OCI-LY3 (cell line): ENCODE measurements at regions not wholly inside any gene's neighbourhood (a gene's known extent, or its start where the extent isn't known, plus 50 kb on each side); places are given as distances from the start of the nearest gene placed in this dataset.
"Not testable (repeated sequence)": the region's sequence is repeated elsewhere in the genome, so short reads cannot be mapped to it uniquely, and the experiment has no call there.

Experiments used
- H2AFZ ChIP-seq: fragments of 200-600, 300-600 bp; shearing (Covaris generic); 2 replicates; pipeline ENCODE4 v1.6.0; 2014; ENCODE audit warnings: antibody characterized with exemption, low read depth, low read length
- H3K27ac ChIP-seq: fragments of 200-600, 300-600 bp; sonication (generic); 2 replicates; pipeline ENCODE4 v1.5.1; 2014; ENCODE audit warnings: mild to moderate bottlenecking, low read length, moderate library complexity, mixed read lengths
- H3K27me3 ChIP-seq: fragments of 200-600, 300-600 bp; sonication (generic); 2 replicates; pipeline ENCODE4 v1.6.1; 2014; ENCODE audit warnings: low read depth, low read length, mixed read lengths
- H3K36me3 ChIP-seq: fragments of 200-600, 300-600 bp; sonication (generic); replicated peaks from 2 replicates; pipeline ENCODE3; 2014; ENCODE audit warnings: low read depth, low read length, mixed read lengths
- H3K4me1 ChIP-seq: fragments of 300-600, 200-600 bp; sonication (generic); 2 replicates; pipeline ENCODE4 v1.6.1; 2014; ENCODE audit warnings: low read length, mixed read lengths
- H3K4me2 ChIP-seq: fragments of 200-600, 300-600 bp; sonication (generic); 2 replicates; pipeline ENCODE4 v1.6.1; 2014; ENCODE audit warnings: low read length, mixed read lengths
- H3K4me3 ChIP-seq: fragments of 300-600, 200-600 bp; sonication (generic); 2 replicates; pipeline ENCODE4 v1.5.1; 2014; ENCODE audit warnings: antibody characterized with exemption, mild to moderate bottlenecking, low read length, moderate library complexity
- H3K79me2 ChIP-seq: fragments of 300-600, 200-600 bp; shearing (Covaris generic); 2 replicates; pipeline ENCODE4 v1.6.1; 2014; ENCODE audit warnings: mild to moderate bottlenecking, low read length, mixed read lengths
- H3K9ac ChIP-seq: fragments of 300-600, 200-600 bp; shearing (Covaris generic); 2 replicates; pipeline ENCODE4 v1.6.0; 2014; ENCODE audit warnings: mild to moderate bottlenecking, low read length, moderate library complexity
- H3K9me3 ChIP-seq: fragments of 200-600, 300-600 bp; shearing (Covaris generic); 2 replicates; pipeline ENCODE4 v1.6.1; 2014; ENCODE audit warnings: low read length, mixed read lengths; ENCODE audit not compliant: insufficient read depth
- H4K20me1 ChIP-seq: fragments of 200-600, 300-600 bp; sonication (generic); 2 replicates; pipeline ENCODE4 v1.6.1; 2016; ENCODE audit warnings: low read length, mixed read lengths; ENCODE audit not compliant: insufficient read depth
- TF ChIP-seq, protein P1 (sequence below): fragments of 200-600, 300-600 bp; sonication (generic); IDR thresholded peaks from 2 replicates; pipeline ENCODE4 v1.5.1; 2014; ENCODE audit warnings: antibody characterized with exemption, low read length, low read depth

- not testable (repeated sequence) for H3K9me3 ChIP-seq, H3K36me3 ChIP-seq, H3K9ac ChIP-seq, H3K4me3 ChIP-seq, H3K79me2 ChIP-seq, H3K4me2 ChIP-seq, H2AFZ ChIP-seq, H3K27me3 ChIP-seq, H3K27ac ChIP-seq, H3K4me1 ChIP-seq, H4K20me1 ChIP-seq
Observed at GRCh38 chr3:198147993-198148392, 188.0 kb downstream of the LMLN start.

DNA sequence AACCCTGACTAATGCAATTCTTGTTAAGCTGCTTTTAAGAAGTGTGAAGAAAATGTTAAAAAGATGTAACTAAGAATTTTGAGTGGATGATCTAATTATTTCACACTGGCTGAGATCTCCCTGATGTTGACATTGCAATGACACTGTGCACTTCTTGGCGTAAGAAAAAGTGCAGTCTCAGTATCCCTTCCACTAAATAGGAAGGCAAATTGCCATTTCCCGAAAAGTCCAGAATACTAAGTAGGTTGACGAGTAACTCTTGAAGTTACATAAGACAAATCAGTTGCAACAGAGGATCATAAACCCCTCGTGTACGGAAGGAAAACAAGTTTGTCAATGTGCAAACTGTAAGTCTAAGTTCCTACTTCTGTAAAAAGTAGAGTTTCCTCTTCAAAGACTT is 189.9 kb downstream of the LMLN start:
- not testable (repeated sequence) for H3K27me3 ChIP-seq, H3K9ac ChIP-seq, H3K27ac ChIP-seq, H4K20me1 ChIP-seq, H3K36me3 ChIP-seq, H3K4me1 ChIP-seq, H2AFZ ChIP-seq, H3K9me3 ChIP-seq, H3K4me3 ChIP-seq, H3K79me2 ChIP-seq, H3K4me2 ChIP-seq

DNA sequence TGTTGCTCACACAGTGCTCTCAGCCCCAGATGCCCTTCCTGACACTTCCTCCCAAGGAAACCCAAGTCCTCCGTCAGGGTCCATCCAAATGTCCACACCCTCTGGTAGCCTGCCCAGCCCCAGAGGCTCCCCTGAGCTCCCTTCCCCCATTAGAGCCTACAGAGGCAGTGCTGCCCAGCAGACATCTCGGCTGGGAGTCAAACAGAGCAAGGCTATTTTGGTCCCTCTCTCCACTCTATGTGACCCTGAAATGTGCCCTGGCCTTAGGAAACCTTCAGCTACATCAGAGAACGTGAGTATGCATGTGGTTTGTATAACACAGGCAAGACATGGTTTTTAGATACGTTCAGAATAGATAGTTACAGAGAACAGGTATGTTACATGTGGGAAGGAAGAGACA is 191.8 kb downstream of the LMLN start:
- H3K4me1 ChIP-seq, H3K9me3 ChIP-seq, H3K4me3 ChIP-seq, H3K36me3 ChIP-seq, H2AFZ ChIP-seq, H3K27ac ChIP-seq, H3K79me2 ChIP-seq, H3K27me3 ChIP-seq, H4K20me1 ChIP-seq, H3K4me2 ChIP-seq, H3K9ac ChIP-seq: not testable (repeated sequence)

DNA sequence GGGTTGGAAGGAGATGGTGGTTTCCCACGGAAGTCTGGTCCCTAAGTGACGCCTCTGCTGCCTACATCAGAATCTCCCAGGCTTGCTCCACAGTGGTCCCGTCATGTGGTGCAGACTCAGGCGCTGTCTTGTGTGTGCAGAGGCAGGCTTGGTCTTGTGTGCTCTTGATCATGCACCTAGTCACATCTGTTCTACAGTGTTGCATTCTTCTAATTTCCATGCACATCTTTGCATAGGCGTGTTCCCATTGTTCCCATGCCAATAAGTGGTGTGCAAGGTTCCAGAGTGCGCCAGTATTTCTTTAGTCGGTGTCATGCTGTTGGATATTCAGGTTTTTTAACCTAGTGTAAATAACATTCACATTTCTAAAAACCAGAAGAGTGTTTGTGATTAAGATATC is 195.8 kb downstream of the LMLN start:
- H2AFZ ChIP-seq, H3K4me2 ChIP-seq, H3K4me1 ChIP-seq, H3K4me3 ChIP-seq, H3K9me3 ChIP-seq, H3K36me3 ChIP-seq, H4K20me1 ChIP-seq, H3K27ac ChIP-seq, H3K27me3 ChIP-seq, H3K79me2 ChIP-seq, H3K9ac ChIP-seq: not testable (repeated sequence)

GRCh38 chr3:198157231-198157868 is 197.3 kb downstream of the LMLN start:
- H3K4me1 ChIP-seq, H3K9me3 ChIP-seq, H3K79me2 ChIP-seq, H4K20me1 ChIP-seq, H3K36me3 ChIP-seq, H3K27ac ChIP-seq, H3K4me2 ChIP-seq, H3K27me3 ChIP-seq, H3K9ac ChIP-seq, H2AFZ ChIP-seq, H3K4me3 ChIP-seq: not testable (repeated sequence)

DNA sequence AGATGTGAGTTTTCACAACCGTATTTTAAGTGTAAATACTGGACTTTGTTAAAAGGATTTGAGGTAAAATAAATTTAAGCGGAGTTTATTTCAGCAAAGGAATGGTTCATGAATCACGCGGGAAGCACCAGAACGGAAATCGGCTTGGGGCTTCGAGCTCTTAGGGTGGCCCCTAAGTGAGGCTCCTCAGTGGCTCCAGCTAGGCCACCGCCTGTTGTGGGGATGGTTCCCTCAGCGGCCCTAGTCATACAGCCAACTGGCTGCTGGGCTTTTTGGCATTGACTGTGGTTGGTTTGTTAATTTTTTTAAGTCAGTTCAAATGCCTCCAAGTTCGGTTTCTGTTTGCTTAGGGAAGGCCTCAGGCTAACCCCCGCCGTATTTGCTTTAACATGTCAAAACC is 198.0 kb downstream of the LMLN start:
- not testable (repeated sequence) for H3K27me3 ChIP-seq, H3K4me1 ChIP-seq, H3K9me3 ChIP-seq, H3K9ac ChIP-seq, H2AFZ ChIP-seq, H3K36me3 ChIP-seq, H3K27ac ChIP-seq, H3K79me2 ChIP-seq, H3K4me3 ChIP-seq, H3K4me2 ChIP-seq, H4K20me1 ChIP-seq

GRCh38 chr3:198167339-198168039 is 207.5 kb downstream of the LMLN start:
- TF ChIP-seq, protein P1, sequence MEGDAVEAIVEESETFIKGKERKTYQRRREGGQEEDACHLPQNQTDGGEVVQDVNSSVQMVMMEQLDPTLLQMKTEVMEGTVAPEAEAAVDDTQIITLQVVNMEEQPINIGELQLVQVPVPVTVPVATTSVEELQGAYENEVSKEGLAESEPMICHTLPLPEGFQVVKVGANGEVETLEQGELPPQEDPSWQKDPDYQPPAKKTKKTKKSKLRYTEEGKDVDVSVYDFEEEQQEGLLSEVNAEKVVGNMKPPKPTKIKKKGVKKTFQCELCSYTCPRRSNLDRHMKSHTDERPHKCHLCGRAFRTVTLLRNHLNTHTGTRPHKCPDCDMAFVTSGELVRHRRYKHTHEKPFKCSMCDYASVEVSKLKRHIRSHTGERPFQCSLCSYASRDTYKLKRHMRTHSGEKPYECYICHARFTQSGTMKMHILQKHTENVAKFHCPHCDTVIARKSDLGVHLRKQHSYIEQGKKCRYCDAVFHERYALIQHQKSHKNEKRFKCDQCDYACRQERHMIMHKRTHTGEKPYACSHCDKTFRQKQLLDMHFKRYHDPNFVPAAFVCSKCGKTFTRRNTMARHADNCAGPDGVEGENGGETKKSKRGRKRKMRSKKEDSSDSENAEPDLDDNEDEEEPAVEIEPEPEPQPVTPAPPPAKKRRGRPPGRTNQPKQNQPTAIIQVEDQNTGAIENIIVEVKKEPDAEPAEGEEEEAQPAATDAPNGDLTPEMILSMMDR: peak; percentile 59
- H3K9ac ChIP-seq: peak overlapping the region; percentile 28; the same call in 1 of the 2 replicates
- peak overlapping the region; percentile 44 for H3K4me3 ChIP-seq
- H3K9me3 ChIP-seq, H3K27ac ChIP-seq, H3K36me3 ChIP-seq, H3K4me1 ChIP-seq, H3K79me2 ChIP-seq, H4K20me1 ChIP-seq, H3K27me3 ChIP-seq: not testable (repeated sequence)
- peak overlapping the region; percentile 67 for H3K4me2 ChIP-seq
- H2AFZ ChIP-seq: peak overlapping the region; percentile 74; the same call in 1 of the 2 replicates

DNA sequence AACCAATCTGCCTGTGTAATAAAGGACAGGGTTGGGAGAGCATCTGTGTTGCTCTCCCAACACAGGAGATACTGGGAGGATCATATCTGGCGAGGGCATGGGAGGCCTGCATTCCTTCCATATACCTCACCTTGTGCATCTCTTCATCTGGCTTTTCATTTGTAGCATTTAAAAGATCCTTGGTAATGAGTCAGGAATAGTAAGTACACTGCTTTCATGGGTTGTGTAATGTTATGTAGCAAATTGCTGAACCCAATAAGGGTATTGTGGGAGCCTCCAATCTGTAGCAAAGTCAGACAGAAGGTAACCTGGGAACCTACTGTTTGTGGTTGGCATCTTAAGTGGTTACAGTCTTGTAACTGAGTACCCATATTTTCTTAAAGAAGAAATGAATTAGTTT is 210.8 kb downstream of the LMLN start:
- not testable (repeated sequence) for H3K27ac ChIP-seq, H3K79me2 ChIP-seq, H3K4me1 ChIP-seq, H2AFZ ChIP-seq, H4K20me1 ChIP-seq, H3K36me3 ChIP-seq, H3K27me3 ChIP-seq, H3K4me3 ChIP-seq, H3K9ac ChIP-seq, H3K4me2 ChIP-seq, H3K9me3 ChIP-seq

DNA sequence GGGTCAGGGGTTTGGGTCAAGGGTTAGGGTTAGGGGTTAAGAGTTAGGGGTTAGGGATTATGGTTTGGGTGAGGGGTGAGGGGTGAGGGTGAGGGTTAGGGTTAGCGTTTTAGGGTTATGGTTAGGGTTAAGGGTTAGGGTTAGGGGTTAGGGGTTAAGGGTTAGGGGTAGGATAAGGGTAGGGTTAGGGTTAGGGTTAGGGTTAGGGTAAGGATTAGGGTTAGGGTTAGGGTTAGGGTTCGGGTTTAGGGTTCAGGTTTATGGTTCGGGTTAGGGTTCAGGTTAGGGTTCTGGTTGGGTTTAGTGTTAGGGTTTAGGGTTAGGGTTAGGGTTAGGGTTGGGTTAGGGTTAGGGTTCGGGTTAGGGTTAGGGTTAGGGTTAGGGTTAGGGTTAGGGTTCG is 213.1 kb downstream of the LMLN start:
- H3K4me1 ChIP-seq: not testable (repeated sequence)

More for the DNA sequence above, 213.1 kb downstream of the LMLN start:
- not testable (repeated sequence) for H3K9ac ChIP-seq, H3K27ac ChIP-seq, H4K20me1 ChIP-seq, H3K4me3 ChIP-seq, H2AFZ ChIP-seq, H3K4me2 ChIP-seq, H3K9me3 ChIP-seq, H3K36me3 ChIP-seq, H3K27me3 ChIP-seq, H3K79me2 ChIP-seq
